HG02642 (cell line): ENCODE measurements at regions not wholly inside any gene's neighbourhood (a gene's known extent, or its start where the extent isn't known, plus 50 kb on each side); places are given as distances from the start of the nearest gene placed in this dataset.
"Not testable (repeated sequence)": the region's sequence is repeated elsewhere in the genome, so short reads cannot be mapped to it uniquely, and the experiment has no call there.

Experiments used
- ATAC-seq: cut with Tn5 transposase; IDR thresholded peaks from one replicate; pipeline ENCODE4 v1.9.1; 2021; ENCODE audit warnings: mild to moderate bottlenecking; ENCODE audit not compliant: unreplicated experiment, poor library complexity

DNA sequence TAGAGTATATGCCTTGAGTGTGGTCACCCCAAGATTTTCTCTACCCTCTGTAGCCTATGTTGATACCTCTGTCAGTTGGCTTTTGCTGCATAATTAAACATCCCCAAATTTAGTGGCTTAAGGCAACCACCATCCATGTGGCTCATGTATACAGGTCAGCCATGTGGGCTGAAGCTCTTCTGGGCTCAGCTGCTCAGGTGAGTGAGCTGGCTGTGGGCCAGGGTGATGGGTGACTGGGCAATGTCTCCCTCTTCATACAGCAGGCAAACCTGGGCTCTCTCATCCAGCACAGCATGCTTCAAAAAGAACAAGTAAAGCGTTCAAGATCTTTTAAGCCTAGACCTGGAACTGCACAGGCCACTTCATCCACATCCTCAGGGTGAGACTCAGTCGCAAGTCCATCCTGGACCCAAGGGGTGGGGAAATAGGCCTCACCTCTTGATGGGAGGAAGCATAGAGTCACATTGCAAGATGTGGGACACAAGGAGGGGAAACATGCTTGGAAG is 188.2 kb upstream of the TAS2R1 start:
- no peak for ATAC-seq

DNA sequence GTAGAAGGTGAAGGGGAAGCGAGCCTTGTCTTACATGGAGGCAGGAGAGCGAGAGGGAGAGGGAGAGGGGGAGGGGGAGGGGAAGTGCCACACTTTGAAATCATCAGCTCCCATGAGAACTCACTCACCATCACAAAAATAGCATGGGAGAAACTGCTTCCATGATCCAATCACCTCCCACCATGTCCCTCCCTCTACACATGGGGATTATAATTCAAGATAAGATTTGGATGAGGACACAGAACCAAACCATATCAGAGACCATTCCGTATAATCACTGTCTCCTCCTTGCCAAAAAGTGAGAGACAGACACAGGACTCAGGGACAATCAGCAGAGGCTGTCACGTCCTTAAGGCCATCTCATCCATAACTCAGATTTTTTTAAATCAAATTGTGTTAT is 187.7 kb upstream of the TAS2R1 start:
- no peak for ATAC-seq

DNA sequence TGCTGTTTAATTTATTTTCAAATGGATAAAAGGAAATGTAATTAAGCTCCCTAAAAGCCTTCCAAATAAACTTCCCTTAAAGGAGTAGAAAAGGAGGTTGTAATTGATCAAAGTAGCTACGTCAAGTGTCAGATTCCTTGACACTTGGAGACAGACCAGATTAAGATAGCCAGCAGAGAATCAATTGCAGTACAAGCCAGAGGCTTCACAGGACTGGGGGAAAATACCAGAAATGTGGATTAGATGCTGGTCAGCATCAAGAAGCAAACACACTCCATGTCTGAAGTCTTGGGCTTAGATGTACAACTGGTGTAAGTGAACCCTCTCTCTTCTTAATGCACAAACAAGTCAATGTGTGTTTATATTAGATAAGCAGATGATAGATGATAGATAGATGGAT is 184.9 kb upstream of the TAS2R1 start:
- no peak for ATAC-seq

DNA sequence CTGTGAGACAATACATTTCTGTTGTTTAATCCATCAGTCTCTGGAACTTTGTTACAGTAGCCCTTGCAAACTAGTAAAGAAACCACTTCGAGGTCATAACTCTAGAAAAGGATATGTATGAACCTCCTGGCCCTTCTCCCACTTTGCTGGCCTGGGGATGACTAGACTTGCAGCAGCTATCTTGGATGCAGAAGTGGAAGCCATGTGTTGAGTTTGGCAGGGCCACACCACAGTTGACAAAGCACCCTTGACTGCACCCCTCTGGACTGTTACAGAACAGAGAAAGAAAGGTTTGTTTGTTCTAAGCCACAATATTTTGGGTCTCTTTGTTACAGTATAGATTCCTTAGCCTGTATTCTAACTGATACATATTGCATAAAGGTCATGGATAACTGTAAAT is 183.2 kb upstream of the TAS2R1 start:
- ATAC-seq = no peak

DNA sequence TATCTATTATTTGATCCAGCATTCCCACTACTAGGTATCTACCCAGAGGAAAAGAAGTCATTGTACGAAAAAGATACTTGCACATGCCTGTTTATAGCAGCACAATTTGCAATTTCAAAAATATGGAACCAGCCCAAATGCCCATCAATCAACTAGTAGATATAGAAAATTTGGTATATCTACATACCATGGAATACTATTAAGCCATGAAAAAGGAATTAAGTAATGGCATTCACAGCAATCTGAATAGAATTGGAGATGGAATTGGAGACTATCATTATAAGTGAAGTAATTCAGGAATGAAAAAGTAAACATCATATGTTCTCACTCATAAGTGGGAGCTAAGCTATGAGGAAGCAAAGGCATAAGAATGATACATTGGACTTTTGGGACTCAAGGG is 177.2 kb upstream of the TAS2R1 start:
- ATAC-seq = not testable (repeated sequence)

DNA sequence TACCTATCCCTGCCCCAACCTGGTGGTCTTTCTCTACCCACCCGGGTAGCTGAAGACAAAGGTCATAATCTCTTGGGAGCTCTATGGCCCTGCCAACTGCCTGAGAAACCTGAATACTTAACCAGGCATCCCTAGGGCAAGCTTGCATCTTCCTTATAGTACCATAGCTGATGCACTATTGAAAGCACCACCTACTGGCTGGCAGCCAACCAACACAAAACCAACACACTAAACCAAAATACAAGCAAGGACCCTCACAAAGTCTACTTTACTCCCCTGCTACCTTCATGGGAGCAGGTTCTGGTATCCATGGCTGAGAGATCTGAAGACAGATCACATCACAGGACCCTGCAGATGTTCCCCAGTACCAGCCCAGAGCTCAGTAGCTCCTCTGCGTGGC is 171.8 kb upstream of the TAS2R1 start:
- no peak for ATAC-seq

DNA sequence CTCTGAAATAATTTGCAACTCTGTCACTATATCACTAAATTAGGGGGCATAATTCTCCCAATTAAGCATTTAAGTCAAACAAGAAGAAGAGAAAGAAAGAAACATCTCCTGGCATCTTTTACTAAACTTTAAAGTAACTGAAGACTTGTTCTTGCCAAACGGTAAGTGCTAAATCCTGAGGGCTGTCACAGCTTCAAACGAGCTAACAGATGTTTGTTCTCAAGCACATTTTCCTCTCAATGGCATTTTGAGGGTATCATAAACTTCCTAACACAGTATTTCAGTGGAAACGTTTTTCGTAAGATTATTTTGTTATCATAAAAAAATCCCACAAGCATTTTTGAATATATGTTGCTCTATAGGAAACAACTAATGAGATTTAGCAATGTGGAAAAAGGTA is 169.5 kb upstream of the TAS2R1 start:
- no peak for ATAC-seq

DNA sequence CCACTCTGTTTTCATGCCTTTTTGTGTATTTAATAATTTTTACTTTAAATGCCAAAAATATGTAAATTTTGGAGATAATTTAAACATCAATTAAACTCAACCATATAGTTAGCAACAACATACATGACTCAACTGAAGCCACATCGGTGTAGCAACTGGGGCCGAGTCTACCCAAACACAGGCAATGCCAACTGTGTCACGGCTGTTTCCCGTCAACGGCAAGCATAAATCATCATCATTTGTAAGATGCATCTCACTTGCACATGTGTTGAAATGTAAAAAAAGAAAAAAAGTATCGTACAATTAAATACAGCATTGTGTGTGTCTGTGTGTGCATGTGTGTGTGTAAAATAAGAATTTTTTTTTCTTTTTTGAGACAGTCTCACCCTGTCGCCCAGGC is 160.1 kb upstream of the TAS2R1 start:
- ATAC-seq = no peak

DNA sequence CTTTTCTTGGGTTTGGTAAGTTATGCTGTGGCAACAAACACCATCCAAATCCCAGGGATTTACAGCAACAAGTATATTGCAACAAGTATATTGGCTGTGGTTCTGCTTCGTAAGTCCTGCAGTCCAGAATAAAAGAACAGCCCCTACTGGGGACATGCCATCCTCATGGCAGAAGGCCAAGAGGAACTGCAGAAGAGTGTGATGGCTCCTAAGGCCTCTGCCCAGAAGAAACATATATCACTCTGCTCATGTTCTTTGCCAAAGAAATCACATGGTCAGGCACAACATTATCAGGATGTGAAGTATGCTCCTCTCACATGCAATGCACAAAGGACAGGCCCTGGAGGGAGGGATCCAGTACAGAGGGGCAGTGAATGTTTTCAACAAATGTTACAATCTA is 159.6 kb upstream of the TAS2R1 start:
- no peak for ATAC-seq

DNA sequence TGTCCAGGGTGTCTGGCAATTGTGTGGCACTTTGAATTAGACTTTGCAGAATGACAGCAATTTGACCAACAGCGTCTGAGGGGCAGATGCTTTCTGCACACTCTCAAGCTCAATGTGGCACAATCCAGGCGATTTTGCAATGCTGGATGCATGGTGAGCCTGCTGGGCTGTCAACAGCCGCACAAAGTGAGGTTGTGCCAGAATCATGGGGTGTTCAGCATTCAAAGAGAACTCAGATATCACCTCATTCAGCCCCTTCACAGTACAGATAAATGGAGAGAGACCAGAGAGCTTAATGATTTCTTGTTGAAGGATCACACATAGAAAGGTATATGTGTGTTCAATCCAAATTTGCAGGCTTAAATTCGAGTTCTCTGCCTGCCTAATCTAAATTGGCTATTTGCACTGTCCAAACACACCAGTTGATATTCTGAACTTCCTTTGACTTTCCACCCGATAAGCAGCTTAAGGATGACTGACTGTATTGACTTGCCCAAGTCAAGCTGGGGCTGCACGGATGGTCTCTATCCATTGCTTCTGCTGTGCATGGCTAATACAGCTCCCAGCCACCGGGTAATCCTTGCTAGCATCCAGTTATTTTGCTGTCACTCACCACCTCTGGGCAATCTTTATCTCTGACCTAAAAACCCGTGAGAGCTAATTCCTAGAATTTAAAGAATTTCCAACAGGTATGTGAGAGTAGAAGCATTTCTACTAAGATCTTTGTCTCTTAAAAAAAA is 157.9 kb upstream of the TAS2R1 start:
- no peak for ATAC-seq

DNA sequence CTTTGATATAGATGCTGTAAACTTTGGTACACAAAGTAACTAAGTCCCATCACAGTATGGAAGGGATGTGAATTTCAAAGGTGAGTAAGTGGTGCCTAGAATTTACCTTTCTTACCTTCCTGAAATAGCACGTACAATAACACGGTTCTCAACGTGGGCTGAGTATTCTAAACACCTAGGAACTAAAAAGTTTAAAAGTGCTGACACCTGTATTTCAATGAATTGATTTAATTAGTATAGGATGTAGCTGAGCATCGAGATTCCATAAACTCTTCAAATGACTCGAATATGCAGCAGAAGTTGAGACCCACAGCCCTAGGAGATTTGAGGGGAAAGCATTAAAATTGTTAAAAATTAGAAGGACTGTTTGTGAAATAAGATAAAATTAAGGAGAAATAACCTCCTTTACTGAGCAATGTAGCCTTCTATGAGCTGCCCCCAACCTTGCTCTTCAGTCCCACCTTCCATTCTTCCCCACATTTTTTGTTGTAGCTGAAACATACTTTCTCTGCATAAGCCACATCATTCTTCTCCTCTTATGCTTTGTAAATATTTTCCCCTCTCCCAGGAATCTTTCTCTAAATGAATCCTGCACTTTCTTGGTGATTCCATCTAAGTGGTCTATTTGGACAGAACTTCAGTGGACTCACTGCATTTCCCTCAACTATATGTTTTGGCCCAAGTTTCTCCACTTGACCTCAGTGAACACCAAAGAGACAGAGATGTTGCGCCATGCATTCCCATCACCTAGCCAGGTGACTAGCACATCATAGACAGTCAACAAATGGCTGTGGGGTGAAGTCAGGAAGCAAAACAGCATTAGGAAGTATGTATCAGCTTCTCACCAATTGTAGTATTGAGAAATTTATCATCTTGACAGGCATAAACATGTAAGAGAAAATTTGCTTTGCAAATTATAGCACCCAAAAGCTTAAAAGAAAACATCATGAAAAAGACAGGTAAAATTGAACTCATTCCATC is 156.5 kb upstream of the TAS2R1 start:
- no peak for ATAC-seq

DNA sequence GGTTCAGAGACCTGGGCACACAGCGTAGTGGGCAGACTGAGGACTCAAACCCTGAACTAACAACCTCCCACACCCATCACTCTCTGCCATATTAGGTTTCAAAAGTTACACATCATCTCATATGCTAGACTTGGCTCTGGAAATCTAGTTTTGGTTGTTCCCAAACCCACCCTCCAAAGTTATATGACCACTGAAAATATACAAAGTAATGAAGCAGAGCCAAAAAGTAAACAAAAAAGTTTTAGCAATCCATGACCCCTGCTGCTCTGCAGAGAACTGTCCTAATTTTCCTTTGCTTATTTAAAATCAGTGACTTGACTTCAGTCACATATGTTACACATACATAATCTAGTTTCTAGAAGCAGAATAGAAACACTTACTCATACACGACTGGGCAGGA is 155.6 kb upstream of the TAS2R1 start:
- no peak for ATAC-seq

DNA sequence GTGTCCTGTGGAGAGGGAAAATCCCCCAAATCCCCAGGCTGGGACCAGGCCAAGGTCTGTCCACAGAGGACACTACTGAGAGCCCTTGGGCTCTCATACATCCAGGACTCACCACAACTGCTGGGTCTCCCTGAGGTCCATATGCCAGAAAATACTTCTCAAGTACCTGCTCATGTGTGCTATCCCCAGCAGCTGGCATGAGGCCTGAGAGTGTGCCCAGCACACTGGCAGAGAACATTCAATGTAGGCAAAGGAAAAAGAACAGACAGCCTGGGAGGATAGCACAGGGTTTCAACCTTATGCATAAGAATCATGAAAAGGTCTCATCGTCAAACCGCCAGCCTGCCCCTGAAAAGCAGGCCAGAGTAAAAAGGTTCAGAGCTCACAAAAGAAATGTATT is 154.1 kb upstream of the TAS2R1 start:
- no peak for ATAC-seq

DNA sequence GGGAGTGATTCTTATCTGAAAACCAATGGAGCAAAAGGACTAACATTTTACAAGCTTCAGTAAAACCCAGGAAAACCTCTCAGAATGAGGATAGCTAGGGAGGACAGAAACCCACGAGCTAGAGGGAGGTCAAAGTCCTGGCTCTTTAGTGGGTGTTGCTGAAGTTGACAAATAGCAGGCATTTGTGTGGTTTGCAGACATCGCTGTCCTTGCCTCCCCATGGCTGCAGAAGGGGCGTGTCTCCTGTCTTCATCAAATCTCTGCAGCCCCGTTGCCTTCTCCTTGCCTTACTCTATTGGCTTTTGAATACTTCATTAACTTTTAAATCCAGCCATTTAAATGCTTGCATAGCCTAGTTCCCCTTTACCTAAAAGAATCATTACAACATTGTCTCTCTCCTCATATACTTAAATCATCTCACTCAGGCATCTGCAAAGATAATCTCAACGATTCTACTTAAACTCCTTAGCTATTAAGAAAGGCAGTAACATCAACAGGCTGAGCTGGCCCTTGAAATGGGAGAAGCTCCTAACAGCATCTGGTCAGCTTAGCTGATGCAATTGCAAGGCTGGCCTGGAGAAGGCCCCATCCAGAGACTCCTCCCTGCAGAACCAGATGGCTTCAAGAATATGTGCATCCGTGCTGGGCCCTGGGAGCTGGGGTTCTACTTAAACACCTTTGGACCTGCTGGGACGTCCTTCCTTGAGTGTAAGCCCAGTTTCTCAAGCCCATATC is 152.8 kb upstream of the TAS2R1 start:
- ATAC-seq = no peak

DNA sequence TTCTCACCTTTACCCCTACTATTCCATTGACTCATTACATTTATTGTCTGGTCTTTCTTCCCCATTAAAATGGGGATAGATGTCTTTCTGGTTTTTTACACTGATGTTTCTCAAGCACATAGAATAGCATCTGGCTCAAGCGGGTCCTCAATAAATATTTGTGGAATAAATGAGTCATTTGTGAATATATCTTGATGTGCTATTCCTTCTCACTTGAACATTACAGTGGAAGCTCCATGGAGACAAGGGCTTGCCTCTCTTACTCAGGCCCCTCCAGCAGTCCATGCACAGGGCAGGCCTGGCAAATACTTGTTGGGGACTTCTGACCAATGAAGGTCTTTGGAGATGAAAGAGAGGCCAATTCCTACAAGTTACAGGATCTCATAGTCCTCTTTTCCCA is 151.7 kb upstream of the TAS2R1 start:
- ATAC-seq = no peak

DNA sequence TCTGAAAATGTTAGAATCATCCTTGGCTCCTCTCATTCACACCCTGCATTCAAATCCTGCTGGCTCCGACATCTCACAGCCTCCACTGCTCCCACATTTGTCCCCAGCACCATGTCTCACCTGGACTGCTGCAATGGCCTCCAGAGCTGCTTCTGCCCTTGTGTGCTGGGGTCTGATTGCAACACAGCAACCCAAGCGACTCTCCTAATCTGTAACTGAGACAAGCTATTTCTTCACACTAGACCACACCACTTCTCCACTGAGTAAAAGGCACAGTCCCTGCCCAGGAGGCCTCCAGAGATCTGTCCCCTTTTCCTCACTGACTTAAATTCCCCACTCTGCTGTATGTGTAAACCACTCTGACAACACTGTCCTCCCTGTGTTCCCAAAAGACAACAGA is 151.1 kb upstream of the TAS2R1 start:
- no peak for ATAC-seq

DNA sequence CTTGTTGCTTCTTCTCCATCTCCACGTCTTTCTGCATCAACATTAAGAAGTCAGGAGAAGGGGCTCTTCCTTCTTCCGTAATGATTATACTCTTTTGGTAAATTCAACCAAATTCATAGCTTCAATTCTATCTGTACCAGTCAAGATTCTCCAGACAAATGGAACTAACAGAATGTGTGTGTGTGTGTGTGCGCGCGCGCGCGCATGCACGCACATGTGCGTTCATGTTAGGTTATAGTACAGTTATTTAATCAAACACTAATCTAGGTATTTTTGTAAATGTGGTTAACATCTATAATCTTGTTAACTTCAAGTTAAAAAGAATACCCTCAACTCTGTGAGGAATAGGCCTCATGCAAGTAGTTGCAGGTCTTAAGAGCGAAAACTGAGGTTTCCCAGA is 150.3 kb upstream of the TAS2R1 start:
- ATAC-seq = no peak

DNA sequence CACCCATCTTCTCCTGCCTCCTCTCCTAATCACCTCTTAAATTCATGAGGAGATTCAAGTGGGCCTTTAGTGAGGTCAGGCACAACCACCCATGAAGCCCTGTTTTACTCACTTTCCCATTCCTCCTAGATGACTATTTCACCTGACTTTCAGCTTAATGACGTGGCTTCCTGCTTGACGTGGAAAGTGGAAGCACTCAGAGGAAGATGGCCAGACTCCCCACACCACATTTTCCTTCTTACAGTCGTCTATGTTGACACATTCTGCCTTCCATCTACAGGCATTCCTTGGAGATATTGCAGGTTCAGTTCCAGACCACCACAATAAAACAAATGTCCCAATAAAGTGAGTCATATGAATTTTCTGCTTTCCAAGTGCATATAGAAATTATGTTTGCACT is 146.4 kb upstream of the TAS2R1 start:
- no peak for ATAC-seq

DNA sequence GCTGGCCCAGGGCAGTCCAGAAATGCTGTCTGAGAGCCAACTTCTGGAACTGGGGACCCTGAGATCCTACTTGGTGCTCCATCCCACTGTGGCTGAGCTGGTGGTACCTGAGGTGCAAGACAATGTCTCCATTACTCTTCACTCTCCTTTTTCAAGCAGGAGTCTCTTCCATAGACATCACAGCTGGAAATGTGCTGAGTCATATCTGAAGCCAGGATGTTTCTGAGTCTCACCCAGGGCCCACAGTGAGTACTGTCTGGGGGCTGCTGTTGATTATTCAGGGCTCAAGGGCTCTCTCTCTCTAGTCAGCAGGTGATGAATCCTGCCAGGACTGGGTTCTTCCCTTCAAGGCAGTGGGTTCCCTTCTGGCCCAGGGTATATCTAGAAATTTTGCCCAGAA is 145.2 kb upstream of the TAS2R1 start:
- ATAC-seq = no peak

DNA sequence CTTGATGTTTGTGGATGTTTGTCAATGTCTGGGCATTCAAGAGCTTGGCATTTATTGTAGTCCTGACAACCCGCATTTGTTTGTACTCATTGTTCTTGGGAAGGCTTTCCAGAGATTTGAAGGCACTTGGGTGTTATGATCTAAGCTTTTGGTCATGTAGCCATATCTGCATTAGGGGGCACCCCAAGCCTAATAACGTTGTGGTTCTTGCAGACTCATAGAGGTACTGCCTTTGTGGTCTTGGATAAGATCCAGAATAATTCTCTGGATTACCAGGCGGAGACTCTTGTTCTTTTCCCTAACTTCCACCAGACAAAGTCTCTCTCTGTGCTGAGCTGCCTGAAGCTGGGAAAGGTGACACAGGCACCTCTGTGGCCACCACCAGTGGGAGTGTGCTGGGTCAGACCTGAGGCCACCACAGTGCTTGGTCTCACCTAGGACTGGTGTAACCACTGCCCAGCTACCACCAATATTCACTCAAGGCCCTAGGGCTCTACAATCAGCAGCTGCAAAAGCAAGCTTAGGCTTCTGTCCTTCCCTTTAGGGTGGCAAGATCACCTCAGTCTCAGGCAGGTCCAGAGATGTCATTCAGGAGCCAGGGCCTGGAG is 144.4 kb upstream of the TAS2R1 start:
- no peak for ATAC-seq
